Smooth muscle cell (in vitro differentiated cells): ENCODE measurements at regions not wholly inside any gene's neighbourhood (a gene's known extent, or its start where the extent isn't known, plus 50 kb on each side); places are given as distances from the start of the nearest gene placed in this dataset.

Source experiments
- DNase-seq: peaks from one replicate; lab custom pipeline; 2025; ENCODE audit not compliant: unreplicated experiment; lab: John Stamatoyannopoulos, UW
- H2AFZ ChIP-seq: fragments of 200-600 bp; sonication (generic); 2 replicates; pipeline ENCODE4 v1.6.0; 2016; ENCODE audit warnings: antibody characterized with exemption, low read depth, mild to moderate bottlenecking
- H3F3A ChIP-seq: fragments of 200-600 bp; sonication (generic); 2 replicates; pipeline ENCODE4 v1.6.0; 2017; ENCODE audit warnings: antibody characterized with exemption, low read depth
- H3K27ac ChIP-seq: fragments of 200-600 bp; sonication (generic); 2 replicates; pipeline ENCODE4 v1.5.1; 2016; ENCODE audit warnings: low read depth, mild to moderate bottlenecking
- H3K27me3 ChIP-seq: fragments of 200-600 bp; sonication (generic); 2 replicates; pipeline ENCODE4 v1.6.1; 2016; ENCODE audit warnings: low read depth, mild to moderate bottlenecking
- H3K36me3 ChIP-seq: fragments of 200-600 bp; sonication (generic); 2 replicates; pipeline ENCODE4 v1.5.1; 2016; ENCODE audit warnings: low read depth
- H3K4me1 ChIP-seq: fragments of 200-600 bp; sonication (generic); 2 replicates; pipeline ENCODE4 v1.5.1; 2016; ENCODE audit warnings: low read depth
- H3K4me2 ChIP-seq: fragments of 200-600 bp; sonication (generic); 2 replicates; pipeline ENCODE4 v1.6.0; 2016; ENCODE audit warnings: mild to moderate bottlenecking
- H3K4me3 ChIP-seq: fragments of 200-600 bp; sonication (generic); 2 replicates; pipeline ENCODE4 v1.5.1; 2016; ENCODE audit warnings: mild to moderate bottlenecking
- H3K79me2 ChIP-seq: fragments of 200-600 bp; sonication (generic); 2 replicates; pipeline ENCODE4 v1.6.0; 2016; ENCODE audit warnings: low read depth, mild to moderate bottlenecking
- H3K9ac ChIP-seq: fragments of 200-600 bp; sonication (generic); 2 replicates; pipeline ENCODE4 v1.6.0; 2016; ENCODE audit warnings: low read depth
- H3K9me3 ChIP-seq: fragments of 200-600 bp; sonication (generic); replicated peaks from 2 replicates; pipeline ENCODE4 v1.5.1; 2016; ENCODE audit warnings: low read depth
- H4K20me1 ChIP-seq: fragments of 200-600 bp; sonication (generic); 2 replicates; pipeline ENCODE4 v1.6.0; 2016; ENCODE audit warnings: low read depth
- CTCF ChIP-seq: fragments of 200-600 bp; sonication (generic); IDR thresholded peaks from 2 replicates; pipeline ENCODE4 v1.5.1; 2017; ENCODE audit warnings: borderline replicate concordance, mild to moderate bottlenecking, antibody characterized with exemption; ENCODE audit not compliant: insufficient read depth, poor library complexity, severe bottlenecking
- WGBS: methylation state at CpG from one replicate; pipeline ENCODE4 v1.1.7; 2016; ENCODE audit warnings: low lambda C conversion rate; 5-methylcytosine and 5-hydroxymethylcytosine counted together

GRCh38 chr6:4388675-4389074 is 253.3 kb upstream of the ECI2 start:
- Histone ChIP-seq H2AFZ (no peak overlapping the region), H3K9me3 (no peaks in the 10 kb centered on the region), H3K27me3 (no peaks in the 10 kb centered on the region), H3K27ac (no peak overlapping the region), H3K4me3 (no peak overlapping the region), H3K79me2 (no peaks in the 10 kb centered on the region), H3F3A (no peaks in the 10 kb centered on the region), H4K20me1 (no peaks in the 10 kb centered on the region), H3K4me2 (no peak overlapping the region), H3K36me3 (no peaks in the 10 kb centered on the region), H3K9ac (no peak overlapping the region), H3K4me1 (peaks cover 7% of the 10 kb centered on the region)
- no peak for TF ChIP-seq CTCF
- DNase-seq: no peak
- 45% methylated on average over 8 of the region's 8 CpGs for WGBS

GRCh38 chr6:4384656-4385055 is 249.3 kb upstream of the ECI2 start:
- Histone ChIP-seq H3F3A (no peaks in the 10 kb centered on the region), H3K4me2 (peak overlapping the region; percentile 75), H3K79me2 (no peaks in the 10 kb centered on the region), H3K27me3 (no peaks in the 10 kb centered on the region), H3K4me3 (peak overlapping the region; percentile 14), H4K20me1 (no peaks in the 10 kb centered on the region), H2AFZ (no peak overlapping the region), H3K27ac (peak overlapping the region; percentile 98), H3K9me3 (no peaks in the 10 kb centered on the region), H3K36me3 (no peaks in the 10 kb centered on the region), H3K4me1 (peaks cover 13% of the 10 kb centered on the region), H3K9ac (peak overlapping the region; percentile 82)
- TF ChIP-seq CTCF: peak; percentile 51
- DNase-seq: no peak
- 38% methylated on average over 6 of the region's 6 CpGs for WGBS

GRCh38 chr6:4383910-4384638 is 248.7 kb upstream of the ECI2 start:
- Histone ChIP-seq H3K9me3 (no peaks in the 10 kb centered on the region), H2AFZ (no peak overlapping the region), H3K4me3 (peak overlapping the region; percentile 14), H3K27ac (peak overlapping the region; percentile 98), H3K4me2 (peak overlapping the region; percentile 75), H3K4me1 (peaks cover 13% of the 10 kb centered on the region), H3K79me2 (no peaks in the 10 kb centered on the region), H3K36me3 (no peaks in the 10 kb centered on the region), H4K20me1 (no peaks in the 10 kb centered on the region), H3F3A (no peaks in the 10 kb centered on the region), H3K27me3 (no peaks in the 10 kb centered on the region), H3K9ac (peak overlapping the region; percentile 89)
- no peak for DNase-seq
- 66% methylated on average over 11 of the region's 11 CpGs for WGBS
- no peak for TF ChIP-seq CTCF

GRCh38 chr6:4382362-4382853 is 247.0 kb upstream of the ECI2 start:
- H3K27ac ChIP-seq: peak overlapping the region; percentile 98
- DNase-seq: no peak
- peaks cover 13% of the 10 kb centered on the region for H3K4me1 ChIP-seq
- H4K20me1 ChIP-seq: no peaks in the 10 kb centered on the region
- 88% methylated on average over 3 of the region's 3 CpGs for WGBS
- H3K79me2 ChIP-seq: no peaks in the 10 kb centered on the region
- no peaks in the 10 kb centered on the region for H3K36me3 ChIP-seq
- no peak overlapping the region for H3K4me3 ChIP-seq
- H3F3A ChIP-seq: no peaks in the 10 kb centered on the region
- peak overlapping the region; percentile 89 for H3K9ac ChIP-seq
- H3K4me2 ChIP-seq: no peak overlapping the region
- H2AFZ ChIP-seq: no peak overlapping the region
- no peak for TF ChIP-seq CTCF
- no peaks in the 10 kb centered on the region for H3K27me3 ChIP-seq
- no peaks in the 10 kb centered on the region for H3K9me3 ChIP-seq
